ENCODE measurements at regions not wholly inside any gene's neighbourhood (a gene's known extent, or its start where the extent isn't known, plus 50 kb on each side); places are given as distances from the start of the nearest gene placed in this dataset.

DNA sequence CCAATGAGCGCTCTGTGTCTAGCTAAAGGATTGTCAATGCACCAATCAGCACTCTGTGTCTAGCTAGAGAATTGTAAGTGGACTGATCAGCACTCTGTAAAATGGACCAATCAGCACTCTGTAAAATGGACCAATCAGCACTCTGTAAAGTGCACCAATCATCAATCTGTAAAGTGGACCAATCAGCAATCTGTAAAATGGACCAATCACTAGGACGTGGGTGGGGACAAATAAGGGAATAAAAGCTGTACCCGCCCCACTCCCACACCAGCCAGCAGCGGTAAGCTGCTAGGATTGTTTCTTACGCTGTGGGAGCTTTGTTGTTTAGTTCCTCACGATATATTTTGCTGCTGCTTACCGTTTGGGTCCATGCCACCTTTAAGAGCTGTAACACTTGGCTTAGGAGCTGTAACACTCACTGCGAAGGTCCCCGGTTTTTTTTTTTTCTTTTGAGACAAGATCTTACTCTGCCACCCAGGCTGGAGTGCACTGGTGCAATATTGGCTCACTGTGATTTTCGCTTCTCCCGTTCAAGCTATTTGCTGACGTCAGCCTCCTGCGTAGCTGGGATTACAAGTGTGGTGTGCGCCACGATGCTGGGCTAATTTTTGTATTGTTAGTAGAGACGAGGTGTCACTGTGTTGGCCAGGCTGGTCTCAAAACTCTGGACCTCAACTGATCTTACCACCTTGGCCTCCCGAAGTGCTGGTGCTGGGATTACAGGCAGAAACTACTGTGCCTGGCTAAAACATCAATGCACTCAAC is 184.8 kb downstream of the PTPN20 start:
- TF ChIP-seq, protein P1, sequence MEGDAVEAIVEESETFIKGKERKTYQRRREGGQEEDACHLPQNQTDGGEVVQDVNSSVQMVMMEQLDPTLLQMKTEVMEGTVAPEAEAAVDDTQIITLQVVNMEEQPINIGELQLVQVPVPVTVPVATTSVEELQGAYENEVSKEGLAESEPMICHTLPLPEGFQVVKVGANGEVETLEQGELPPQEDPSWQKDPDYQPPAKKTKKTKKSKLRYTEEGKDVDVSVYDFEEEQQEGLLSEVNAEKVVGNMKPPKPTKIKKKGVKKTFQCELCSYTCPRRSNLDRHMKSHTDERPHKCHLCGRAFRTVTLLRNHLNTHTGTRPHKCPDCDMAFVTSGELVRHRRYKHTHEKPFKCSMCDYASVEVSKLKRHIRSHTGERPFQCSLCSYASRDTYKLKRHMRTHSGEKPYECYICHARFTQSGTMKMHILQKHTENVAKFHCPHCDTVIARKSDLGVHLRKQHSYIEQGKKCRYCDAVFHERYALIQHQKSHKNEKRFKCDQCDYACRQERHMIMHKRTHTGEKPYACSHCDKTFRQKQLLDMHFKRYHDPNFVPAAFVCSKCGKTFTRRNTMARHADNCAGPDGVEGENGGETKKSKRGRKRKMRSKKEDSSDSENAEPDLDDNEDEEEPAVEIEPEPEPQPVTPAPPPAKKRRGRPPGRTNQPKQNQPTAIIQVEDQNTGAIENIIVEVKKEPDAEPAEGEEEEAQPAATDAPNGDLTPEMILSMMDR (IDR thresholded peaks at IDR 0.05): no peak
- TF ChIP-seq POLR2AphosphoS5 (IDR thresholded peaks at IDR 0.05): no peak
- TF ChIP-seq EP300 (IDR thresholded peaks at IDR 0.05): no peak
- no peak for TF ChIP-seq POLR2A (IDR thresholded peaks at IDR 0.05)
